Dedifferentiated amniotic fluid mesenchymal stem cell (primary cell): ENCODE measurements at regions not wholly inside any gene's neighbourhood (a gene's known extent, or its start where the extent isn't known, plus 50 kb on each side); places are given as distances from the start of the nearest gene placed in this dataset.

ENCODE experiments used
- DNase-seq: peaks from one replicate; pipeline ENCODE4 v3.0.0-alpha.2; 2016; ENCODE audit errors: extremely low spot score

DNA sequence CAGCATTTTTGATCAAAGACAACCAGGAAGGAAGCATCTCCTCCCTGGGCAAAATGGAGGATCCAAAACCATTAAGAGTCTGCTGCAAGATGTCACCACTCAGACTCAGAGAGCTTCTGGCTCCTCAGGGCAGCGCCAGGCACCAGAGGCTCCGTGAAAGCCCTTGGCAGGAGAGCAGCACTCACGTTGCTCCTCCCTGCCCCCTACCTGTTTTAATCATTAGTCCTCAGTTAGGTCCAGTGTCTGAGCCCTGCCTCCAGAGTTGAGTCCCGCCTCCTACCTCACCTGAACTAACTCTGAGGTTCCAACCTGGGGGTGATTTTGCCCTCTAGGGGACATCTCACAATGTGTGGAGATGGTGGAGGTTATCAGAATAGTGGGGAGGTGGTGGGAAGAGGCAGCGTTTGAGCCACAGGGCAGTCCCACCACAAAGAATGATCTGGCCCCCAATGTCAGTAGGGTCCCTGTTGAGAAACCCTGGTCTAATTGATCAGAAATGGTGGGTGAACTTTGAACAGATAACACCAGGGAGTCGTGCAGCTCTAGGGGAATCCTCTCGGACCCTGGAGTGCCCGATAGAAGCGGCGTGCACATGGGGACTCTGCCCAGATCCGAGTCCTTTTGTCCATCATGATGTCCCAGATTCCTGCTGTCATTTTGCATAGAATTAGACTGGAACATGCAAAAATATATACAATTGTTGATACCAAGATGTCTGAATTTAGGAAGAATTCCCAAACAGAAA, 156.7 kb upstream of the DIO3 start:
- DNase-seq: no peak

- DNase-seq: no peak
Measured at GRCh38 chr14:101405171-101405883, 156.0 kb upstream of the DIO3 start.

DNA sequence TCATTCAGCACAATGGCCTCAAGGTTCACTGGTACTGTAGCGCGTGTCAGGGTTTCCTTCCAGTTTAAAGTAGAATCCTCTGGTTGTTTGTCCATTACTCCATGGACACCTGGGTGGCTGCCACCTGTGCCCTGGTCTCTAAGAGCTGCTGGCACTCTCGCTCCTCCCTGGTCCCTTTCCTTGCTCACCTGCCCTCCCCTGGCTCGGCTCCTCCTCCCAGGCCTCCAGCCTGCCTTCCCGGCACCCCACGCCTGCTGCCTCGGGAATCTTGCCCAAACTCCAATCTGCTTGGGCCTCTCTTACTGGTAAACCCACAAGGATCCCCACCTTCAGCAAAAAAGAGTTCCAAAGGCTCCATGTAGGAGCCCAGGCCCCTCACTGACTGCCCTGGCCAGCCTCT, 154.4 kb upstream of the DIO3 start:
- DNase-seq: no peak

DNA sequence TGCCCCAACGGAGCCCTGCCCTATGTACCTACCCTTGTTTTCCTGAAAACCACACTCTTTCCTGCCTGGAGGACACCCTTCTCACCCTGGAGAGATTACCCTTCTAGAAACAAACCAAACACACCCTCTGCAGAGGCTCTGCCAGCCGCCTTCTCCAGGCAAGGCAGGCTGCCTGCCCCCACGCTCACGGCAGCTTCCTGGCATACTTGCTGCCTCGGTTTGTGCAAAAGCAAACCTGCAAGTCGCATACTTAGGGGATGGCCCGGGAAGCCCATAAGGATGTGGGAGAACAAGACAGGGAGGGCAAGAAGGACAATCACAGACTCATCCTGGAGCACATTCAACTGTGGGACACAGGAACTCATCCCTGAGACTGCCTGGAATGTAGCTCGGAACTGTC, 154.0 kb upstream of the DIO3 start:
- DNase-seq: no peak

DNA sequence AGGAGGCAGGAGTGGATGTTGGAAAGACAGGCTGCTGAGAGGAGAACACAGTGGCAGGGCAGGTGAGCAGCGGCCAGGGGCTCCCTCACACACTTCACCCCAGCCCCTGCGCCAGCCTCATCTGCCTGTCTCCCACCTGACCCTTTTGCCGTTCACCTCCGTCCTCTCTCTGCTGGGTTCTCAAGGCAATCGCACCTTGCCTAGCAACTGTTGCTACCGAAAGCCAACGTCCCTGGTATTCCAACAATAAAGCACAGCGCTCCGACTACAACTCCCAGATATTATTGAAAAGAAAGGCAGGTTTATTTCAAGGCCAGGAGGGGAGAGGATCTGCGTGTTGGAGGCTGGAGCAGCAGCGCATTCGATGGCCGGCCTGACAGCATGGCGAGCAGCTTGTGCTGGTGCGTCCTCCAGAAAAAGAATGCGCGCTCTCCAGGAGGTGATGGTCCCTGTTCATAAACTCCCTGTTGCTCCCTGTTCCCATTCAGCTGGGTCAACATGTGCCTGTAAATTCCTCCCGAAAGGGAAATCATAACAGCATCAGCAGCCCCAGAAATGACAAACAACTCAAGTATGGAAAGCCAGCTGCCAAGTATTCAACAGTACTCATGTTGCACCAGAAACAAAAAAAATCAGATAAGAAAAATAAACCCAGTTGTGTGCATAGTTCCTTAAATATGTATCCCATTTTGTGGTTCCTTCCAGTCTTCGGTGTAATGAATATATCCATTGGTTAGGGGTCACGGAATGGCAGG, 153.0 kb upstream of the DIO3 start:
- peak; percentile 76 for DNase-seq

DNA sequence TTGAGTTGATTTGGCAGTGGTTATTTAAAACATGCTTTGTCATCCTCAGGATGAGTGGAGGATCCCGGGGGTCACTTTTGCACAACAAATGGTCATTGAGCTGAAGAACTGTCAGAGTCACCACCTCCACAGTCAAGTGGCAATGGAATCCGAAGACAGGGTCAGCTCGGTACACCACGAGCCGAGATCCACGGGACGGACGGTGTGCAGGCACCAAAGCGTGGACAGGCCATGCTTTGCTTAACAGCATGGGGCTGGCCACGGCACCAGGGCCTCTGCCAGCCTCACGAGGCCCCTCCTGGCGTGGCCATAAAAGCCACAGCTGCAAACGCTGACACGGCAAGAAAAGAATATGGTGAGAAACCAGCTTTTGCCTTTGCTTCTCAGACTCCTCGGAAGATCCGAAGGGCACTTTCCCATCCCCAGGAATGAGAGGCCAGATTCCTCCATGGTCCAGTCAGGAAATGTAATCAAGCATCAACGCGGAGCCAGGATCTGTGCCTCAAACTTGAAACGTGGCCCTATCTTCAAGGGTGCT, 152.2 kb upstream of the DIO3 start:
- no peak for DNase-seq

DNA sequence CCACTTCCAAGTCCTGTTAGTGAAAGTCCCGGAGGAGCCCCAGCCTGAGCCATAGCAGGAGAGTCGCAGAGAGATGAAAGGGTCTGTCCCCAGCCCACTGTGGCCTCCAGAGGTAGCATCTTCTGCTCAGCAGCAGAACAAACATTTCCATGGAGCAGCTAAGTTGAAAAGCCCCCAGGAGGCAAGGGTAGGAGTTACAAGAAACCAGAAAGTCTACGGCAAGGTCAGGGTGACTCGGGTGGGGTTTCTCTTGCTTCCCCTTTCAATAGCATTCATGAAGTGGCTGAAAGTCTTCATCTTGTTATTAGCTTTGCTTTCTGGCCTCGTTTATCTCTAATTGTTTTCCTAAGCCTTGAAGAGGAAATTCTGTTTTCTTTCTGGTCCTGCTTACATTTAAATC, 151.2 kb upstream of the DIO3 start:
- DNase-seq: no peak

DNA sequence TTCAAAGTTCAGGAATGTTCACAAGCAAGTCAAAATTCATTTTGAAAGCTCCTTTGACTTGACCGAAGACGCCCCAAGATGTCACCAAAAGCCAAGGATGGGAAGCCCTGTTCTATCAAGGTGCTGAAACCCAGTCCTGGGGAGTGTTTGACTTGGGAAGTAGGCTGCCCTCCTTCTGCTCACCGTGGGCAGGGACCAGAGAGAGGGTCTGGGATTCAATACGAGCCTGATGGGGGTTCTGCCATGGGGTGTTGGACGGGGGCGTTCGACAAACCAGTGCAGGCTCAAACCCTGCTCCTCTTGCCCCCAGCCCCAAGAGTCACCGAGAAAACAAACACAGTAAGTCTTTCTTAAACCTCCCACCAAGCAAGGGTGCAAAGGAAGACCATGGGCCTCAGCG, 150.1 kb upstream of the DIO3 start:
- no peak for DNase-seq

GRCh38 chr14:101411779-101412178, 149.5 kb upstream of the DIO3 start:
- no peak for DNase-seq

- DNase-seq: no peak
Measured at GRCh38 chr14:101412739-101413138, 148.6 kb upstream of the DIO3 start.

DNA sequence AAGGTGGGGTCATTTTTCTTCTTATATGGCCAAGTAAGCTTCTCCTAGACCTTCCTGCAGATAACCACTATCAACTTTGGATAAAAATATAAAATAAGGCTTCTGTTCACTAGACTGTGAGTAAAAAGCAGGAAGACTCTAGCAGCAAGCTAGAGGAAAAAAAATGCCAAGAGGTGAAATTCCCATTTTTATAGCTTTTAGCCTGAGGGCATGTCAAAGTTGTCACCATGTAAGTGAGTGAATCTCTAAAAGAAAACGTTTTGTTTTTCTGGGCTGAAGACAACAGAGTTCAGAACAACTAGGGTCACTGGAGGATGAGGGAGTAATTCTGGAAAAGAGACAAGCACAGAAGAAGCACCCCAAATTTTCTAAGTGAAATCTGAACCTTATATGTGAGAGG, 143.9 kb upstream of the DIO3 start:
- no peak for DNase-seq

GRCh38 chr14:101418601-101419000, 142.7 kb upstream of the DIO3 start:
- no peak for DNase-seq

GRCh38 chr14:101426466-101426865, 134.8 kb upstream of the DIO3 start:
- no peak for DNase-seq

DNA sequence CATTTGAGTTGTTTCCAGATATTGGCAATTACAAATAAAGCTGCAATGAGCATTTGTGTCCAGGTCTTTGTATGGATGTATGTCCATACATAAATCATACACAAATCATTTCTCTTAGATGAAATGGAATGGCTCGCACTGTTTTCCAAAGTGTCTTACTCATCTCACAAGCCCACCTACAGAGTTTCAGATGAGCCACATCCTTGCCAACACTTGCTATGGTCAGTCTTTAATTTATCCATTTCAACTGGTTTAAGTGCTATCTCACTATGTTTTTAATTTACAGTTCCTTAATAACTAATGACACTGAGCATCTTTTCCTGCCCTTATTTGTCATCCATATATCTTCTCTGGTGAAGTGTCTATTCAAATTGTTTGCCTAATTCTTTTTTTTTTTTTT, 132.9 kb upstream of the DIO3 start:
- DNase-seq: no peak

DNA sequence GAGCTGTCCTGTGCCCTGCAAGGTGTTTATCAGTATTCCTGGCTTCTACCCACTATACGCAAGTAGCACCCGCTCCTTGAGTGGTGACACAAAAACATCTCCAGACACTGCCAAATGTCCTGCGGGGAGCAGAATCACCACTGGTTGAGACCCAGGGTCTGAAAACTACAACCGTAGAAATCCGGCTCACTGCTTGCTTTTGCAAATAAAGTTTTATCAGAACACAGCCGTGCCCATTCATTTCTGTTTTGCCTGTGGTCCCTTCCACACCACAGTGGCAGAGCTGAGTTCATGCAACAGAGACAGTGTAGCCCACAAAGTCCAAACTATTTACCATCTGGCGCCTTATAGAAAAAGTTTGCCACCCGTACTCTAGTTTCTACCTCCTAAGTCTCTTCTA, 125.7 kb upstream of the DIO3 start:
- DNase-seq: no peak

GRCh38 chr14:101439023-101439422, 122.3 kb upstream of the DIO3 start:
- DNase-seq: no peak

DNA sequence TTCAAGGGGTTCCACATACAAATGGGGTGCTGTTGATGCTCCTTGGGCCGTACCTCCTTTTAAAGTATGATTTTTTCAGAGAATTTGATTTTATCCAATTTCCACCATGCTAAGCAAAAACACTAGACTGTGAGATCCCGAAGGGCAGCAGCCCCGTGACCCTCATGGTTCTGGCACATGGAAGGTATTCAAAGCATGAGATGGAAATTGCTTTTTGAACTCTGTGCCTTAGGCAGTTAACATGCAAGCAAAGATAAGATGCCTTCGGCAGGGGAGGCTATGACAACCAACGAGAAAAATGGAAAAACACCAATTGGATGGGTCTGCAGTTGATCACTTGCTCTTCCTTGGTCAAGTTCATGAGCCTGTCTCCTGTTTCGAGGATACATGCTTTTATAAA, 120.8 kb upstream of the DIO3 start:
- DNase-seq: no peak

GRCh38 chr14:101441710-101442109, 119.6 kb upstream of the DIO3 start:
- no peak for DNase-seq

- no peak for DNase-seq
Measured at GRCh38 chr14:101442451-101442850, 118.8 kb upstream of the DIO3 start.

DNA sequence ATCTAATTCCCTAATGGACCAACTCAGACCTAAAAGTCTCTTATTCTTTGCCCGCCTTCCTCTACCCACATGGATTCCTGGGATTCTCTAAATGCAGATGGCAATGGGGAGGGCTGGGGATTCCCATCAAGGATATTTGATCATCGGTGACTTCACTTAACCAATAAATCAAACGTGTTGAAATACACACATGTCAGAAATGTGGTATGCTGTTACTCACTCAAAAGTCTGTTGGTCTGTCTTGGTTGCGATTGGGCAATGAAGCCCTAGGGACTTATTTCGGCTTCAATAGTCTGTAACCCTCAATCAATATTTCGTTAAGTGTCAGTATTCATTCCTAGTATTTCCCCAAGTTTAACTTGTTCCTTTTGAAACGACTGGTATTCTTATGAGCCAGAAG, 117.2 kb upstream of the DIO3 start:
- no peak for DNase-seq

DNA sequence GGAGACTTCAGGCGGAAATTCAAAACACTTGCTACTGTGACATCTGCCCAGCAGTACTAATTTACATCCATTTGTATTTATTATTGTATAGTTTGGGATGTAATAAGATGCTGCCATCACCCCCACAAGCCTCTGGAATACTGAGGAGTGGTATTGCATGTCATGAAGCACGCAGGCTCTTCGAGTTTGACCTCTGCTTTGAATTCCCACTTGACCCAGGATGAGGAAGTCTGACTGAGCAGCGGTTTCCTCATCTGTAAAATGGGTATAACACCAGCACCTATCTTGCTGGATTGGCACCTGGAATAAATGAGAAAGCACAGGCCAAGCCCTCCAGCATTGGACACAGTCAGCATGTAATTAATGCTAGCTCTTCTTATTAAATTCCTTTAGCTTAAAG, 116.0 kb upstream of the DIO3 start:
- DNase-seq: no peak

DNA sequence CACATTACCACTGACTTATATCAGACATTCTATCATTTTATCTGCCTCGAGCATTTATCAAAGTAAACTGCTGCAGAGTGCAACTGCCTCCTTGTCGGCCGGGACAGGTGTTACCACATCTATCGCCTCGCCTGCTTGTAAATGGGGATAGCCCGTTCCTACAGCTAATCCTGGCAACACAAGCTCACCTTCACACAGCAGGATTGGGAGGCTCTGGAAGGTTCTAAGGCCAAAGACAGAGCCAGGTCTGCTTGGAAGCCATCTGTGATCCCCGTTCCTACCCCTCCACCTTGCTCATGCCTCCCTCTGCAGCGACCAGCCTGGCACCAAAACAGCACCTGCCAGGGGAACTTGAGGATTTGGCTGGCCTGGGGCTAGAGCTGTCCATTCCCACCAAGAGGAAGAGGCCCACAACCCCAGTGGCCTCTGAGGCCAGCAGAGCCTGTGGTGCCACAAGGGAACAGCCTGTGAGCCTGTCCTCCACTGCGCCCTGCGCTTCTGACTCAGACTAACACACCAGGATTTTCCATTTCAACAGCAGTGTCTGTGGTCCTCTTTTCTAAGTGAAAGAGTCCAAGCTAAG, 114.8 kb upstream of the DIO3 start:
- no peak for DNase-seq
